ENCODE measurements at regions not wholly inside any gene's neighbourhood (a gene's known extent, or its start where the extent isn't known, plus 50 kb on each side); places are given as distances from the start of the nearest gene placed in this dataset.

- no peak for DNase-seq (ENCODE audit: low read depth)
Measured at GRCh38 chr7:41182782-41183181, 520.1 kb downstream of the INHBA start.

GRCh38 chr7:41175435-41175834 lies 527.5 kb downstream of the INHBA start:
- DNase-seq (ENCODE audit: low read depth) = no peak

DNA sequence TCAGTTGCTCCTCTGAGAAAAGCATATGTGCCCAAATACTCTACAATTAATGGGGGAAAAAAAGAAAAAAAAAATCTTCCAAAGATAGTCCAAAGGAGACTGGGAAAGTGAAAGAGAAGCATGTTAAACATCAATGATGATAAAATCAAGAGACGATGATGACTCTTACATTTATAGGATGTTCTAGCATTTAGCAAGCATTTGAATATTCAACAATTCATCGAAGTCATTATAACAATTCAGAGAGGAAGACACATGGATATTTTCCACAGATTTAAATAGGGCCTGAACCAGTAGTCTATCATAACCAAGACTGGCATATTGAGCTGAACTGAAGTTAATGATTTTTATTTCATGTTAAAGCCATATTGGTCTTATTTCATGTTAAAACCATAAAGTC lies 528.4 kb downstream of the INHBA start:
- no peak for DNase-seq (ENCODE audit: low read depth)

DNA sequence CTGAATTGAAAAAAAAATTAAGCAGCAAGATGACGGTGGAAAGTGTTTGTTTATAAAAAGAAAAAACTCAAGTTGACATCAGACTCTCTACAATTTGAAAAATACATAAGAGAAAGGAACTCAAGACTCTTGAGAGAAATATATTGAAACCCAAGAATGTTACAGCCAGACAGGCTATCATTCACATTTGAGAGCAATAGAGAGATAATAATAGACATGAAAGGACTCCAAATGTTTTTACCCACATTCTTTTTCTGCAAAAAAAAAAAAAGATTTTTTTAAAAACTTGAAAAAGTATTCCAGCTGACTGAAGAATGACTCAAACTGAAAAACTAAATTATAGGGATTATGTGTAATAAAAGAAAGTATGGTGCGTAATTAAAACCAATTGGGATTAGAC lies 532.4 kb downstream of the INHBA start:
- DNase-seq (ENCODE audit: low read depth) = no peak

DNA sequence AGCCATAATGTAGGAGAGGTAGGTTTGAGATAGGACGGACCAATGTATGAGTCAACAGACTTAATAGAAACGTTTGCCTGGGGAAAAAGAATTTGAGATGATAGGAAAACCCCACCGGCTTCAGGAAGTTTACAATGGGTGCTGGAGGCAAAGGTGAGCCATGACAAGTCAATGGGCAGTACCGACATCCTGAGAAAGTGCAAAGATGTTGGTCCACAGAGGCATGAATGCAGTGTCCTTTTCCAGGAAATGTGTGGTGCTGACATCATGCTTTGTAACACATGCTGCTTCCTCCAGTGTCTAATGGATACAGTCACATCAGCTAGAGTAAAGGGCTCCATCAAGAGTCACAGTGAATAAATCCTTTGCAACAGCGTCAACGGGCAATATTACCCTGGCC lies 533.6 kb downstream of the INHBA start:
- peak; percentile 36 for DNase-seq (ENCODE audit: low read depth)

GRCh38 chr7:41167836-41168235 lies 535.1 kb downstream of the INHBA start:
- no peak for DNase-seq (ENCODE audit: low read depth)

GRCh38 chr7:41164440-41164839 lies 538.5 kb downstream of the INHBA start:
- DNase-seq (ENCODE audit: low read depth) = no peak

GRCh38 chr7:41163991-41164390 lies 538.9 kb downstream of the INHBA start:
- no peak for DNase-seq (ENCODE audit: low read depth)

DNA sequence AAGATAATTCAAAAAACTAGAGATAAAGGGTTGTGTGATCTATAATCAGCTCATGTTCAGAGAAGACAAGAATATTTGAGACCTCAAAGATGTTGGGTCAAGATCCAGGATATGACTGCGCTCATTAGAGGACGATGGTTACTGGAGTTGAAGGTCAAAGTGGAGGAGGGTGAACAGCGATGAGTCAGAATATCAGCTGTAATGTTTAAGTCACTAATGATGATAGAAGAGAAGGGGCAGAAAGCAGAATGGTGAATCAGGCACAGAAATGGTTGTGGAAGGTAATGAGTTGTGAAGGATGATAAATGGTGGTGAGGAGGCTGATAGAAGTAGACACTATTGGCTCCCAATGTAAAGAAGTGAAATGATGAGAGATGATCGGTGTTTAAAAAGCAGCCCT lies 540.3 kb downstream of the INHBA start:
- peak; percentile 60 for DNase-seq (ENCODE audit: low read depth)

- no peak for DNase-seq (ENCODE audit: low read depth)
Measured at GRCh38 chr7:41161041-41161587, 541.8 kb downstream of the INHBA start.

DNA sequence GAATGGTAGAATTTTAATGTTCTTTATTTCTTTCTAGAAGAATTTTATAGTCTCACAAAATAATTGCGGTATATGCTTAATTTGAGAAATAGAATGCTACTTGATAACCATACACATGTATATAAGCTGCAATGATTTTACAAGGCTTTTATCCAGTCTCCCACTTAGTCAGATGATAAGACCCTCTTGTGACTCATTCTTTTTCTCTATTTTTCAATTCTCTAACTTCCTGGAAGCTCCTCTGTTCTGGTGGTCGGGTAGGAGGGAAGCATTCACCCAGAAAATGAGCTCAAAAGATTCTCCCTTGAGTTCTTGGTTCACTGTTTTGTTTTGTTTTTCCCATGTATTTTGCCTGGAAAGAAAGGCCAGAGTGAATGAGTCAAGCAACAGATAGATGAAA lies 546.6 kb downstream of the INHBA start:
- DNase-seq (ENCODE audit: low read depth) = peak; percentile 64

- no peak for DNase-seq (ENCODE audit: low read depth)
Measured at GRCh38 chr7:41153268-41153667, 549.6 kb downstream of the INHBA start.

DNA sequence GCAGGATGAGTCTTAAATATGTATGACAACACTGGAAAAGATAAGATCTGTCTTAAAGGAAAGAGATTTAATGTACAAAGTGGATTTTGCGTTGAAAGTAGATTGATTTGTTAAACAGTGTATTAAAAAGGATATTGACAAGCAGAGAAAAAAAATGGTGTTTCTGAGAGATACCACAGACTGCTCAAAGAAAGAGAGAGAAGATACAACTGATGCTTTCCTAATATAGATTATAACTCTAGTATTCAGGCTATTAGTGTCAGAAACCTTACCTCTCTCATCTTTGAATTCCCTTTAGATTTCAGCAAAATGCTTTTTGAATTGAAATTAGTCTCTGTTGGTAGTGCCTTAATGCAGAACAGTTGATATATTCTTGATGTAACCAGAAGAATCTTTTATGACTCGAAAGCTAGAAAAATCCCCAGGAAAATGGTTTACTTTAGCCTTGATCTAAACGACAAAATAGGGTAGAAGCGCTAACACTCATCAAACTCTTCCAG lies 550.7 kb downstream of the INHBA start:
- no peak for DNase-seq (ENCODE audit: low read depth)

DNA sequence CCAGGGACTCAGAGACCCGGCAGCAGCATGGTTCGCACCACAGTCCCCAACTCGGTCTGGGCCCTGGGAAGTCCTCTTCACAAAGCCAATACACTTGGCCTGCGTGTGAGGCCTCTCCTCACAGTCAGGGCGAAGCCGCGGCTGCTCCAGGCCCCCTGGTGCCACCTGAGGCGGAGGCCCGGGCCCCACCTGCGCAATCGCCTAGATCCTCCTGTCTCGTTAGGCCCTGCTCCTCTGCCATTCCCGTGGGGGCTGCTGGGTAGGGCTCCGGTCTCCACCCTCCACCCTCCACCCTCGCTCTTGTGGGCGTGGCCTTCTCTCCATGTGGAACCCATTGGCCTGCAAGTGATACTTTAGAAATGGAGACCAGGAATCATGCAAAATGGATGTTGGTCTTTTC lies 553.3 kb downstream of the INHBA start:
- no peak for DNase-seq (ENCODE audit: low read depth)

DNA sequence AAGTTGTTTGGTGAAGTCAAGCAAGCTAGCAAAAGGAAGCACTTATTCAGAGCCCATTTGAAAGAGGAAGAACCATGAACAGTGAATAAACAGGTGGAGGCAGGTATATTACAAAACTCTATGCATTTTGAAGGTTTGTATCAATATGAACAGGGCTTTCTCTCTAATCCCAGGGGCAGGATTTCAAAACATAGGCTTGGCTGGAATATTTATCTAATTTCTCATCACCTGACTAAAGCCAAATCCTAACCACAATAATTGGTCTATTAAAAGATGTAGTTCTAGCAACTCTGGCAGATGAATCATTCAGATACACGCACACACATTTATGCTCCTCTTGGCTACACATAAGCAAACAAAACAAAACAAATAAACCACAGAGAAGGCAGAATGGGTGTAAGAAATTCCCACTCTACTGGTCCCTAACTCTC lies 554.4 kb downstream of the INHBA start:
- peak; percentile 81 for DNase-seq (ENCODE audit: low read depth)

DNA sequence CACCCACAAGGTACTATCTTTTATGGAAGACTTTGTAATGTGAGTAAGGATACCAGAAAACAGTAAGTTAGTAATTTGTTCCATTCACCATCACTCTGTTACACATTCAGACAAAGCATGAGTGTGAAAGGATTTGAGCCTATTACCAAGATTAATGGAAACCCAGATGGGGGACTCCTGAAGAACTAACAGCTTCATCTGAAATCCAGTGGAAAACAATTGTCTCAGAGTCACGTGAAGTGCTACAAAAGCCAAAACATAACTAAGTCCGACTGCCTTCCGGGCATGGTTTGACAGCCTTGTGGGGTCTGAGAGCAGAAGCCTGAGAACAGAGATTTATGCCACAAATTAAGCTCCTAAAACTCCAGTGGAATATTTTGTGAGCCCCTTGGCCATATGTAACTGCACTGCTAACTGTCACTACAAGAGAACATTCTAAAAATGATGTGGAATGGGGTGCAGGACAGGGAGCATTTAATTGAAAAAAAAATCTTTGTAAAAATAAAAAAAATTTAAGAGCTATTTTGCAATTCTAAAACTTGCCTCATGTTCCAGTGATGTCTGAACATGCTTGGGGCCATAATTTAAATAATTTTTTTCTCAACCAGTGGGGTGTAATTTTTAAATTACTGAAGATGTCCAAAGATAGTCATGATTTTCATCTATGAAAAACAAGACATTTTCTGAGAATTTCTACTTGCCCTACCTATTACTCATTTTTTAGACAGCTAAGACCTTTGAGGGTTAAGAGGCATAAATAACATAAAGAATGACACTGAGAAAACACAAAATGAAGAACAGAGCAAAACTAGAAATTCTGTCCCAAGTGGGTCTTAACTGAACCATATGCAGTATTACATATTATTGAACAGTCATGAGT lies 555.0 kb downstream of the INHBA start:
- DNase-seq (ENCODE audit: low read depth) = no peak

DNA sequence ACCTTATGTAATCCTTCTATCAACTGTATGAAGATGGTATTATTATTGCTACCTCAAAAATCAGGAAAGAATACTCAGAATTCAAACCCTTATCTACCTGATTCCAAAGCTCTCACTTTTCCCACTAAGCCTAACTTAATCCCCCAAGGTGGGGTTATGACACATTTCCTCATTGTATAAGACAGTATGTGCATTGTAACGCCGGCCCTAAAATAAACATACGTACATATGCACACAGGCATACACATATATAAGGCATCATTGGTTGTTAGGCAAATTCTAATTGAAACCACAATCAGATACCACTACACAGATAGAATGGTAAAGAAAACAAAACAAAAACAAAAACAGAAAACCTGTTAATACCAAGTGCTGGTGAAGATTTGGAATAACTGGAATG lies 556.5 kb downstream of the INHBA start:
- DNase-seq (ENCODE audit: low read depth) = no peak

- no peak for DNase-seq (ENCODE audit: low read depth)
Measured at GRCh38 chr7:41145656-41146055, 557.2 kb downstream of the INHBA start.

- DNase-seq (ENCODE audit: low read depth) = no peak
Measured at GRCh38 chr7:41142904-41143473, 559.9 kb downstream of the INHBA start.

DNA sequence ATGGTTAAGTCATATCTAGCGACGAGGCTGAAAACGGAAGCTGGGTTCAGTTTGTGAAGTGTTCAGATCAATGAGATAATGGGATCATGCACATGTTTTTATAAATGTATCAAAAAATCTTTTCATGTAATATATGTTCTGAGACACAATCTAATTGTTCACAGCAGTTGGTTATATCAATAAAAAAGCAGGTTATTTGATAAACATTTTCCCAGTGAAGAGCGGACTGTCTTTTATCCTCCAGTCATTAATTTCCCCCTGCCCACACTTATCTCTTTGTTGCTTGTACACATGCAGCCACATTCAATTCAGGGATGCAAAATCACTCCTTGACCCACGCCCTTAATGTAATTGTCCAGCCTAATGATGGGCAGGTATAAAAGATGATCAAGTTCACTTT lies 563.1 kb downstream of the INHBA start:
- DNase-seq (ENCODE audit: low read depth) = no peak

- no peak for DNase-seq (ENCODE audit: low read depth)
Measured at GRCh38 chr7:41136551-41136950, 566.3 kb downstream of the INHBA start.

DNA sequence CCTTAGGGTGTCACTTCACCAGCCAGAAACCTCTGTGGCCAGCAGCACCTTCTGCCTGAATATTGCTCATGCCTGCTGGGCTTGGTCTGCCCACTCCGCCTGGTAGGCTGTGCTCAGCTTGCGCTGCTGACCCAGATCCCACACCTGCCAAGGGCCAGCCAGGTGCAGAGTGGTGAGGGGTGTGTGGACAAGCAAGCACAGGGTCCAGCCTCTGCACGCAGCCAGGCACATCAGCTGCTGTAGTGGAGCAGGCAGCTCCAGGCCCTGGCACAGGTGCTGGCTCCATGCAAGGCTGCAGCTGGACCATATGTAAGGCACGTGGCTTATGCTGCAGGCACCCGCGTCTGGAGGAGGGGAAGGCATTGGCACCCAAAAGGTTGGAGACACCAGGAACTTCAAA lies 567.4 kb downstream of the INHBA start:
- DNase-seq (ENCODE audit: low read depth) = no peak
